ENCODE measurements at regions not wholly inside any gene's neighbourhood (a gene's known extent, or its start where the extent isn't known, plus 50 kb on each side); places are given as distances from the start of the nearest gene placed in this dataset.

DNA sequence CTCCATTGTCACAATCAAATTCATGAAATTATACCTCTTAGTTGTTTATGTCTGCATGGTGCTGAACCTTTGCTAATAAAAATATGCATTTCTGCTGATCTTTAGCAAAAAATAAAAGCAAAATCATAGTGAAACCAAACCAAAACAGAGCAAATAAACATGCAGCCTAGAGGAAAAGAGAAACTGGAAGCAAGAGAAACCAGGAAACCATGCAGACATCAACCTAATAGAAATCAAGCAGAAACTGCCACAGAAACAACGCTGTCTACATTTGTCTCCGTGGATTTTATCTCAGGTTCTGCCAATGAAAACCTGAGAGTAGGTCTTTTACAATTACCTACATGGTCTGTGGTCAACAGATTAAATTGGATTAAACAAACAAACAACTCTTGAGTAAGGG, 173.7 kb downstream of the SYT10 start:
- Histone ChIP-seq H3K4me3 (ENCODE audit: low read depth, low read length) (no peak overlapping the region), H3K36me3 (ENCODE audit: control insufficient read depth, insufficient read depth, low read length) (no peaks in the 10 kb centered on the region), H3K27me3 (ENCODE audit: control insufficient read depth, insufficient read depth, low read length) (no peaks in the 10 kb centered on the region)
- TF ChIP-seq, protein P1, sequence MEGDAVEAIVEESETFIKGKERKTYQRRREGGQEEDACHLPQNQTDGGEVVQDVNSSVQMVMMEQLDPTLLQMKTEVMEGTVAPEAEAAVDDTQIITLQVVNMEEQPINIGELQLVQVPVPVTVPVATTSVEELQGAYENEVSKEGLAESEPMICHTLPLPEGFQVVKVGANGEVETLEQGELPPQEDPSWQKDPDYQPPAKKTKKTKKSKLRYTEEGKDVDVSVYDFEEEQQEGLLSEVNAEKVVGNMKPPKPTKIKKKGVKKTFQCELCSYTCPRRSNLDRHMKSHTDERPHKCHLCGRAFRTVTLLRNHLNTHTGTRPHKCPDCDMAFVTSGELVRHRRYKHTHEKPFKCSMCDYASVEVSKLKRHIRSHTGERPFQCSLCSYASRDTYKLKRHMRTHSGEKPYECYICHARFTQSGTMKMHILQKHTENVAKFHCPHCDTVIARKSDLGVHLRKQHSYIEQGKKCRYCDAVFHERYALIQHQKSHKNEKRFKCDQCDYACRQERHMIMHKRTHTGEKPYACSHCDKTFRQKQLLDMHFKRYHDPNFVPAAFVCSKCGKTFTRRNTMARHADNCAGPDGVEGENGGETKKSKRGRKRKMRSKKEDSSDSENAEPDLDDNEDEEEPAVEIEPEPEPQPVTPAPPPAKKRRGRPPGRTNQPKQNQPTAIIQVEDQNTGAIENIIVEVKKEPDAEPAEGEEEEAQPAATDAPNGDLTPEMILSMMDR (IDR thresholded peaks at IDR 0.05; ENCODE audit: insufficient read depth, low read length, poor library complexity, severe bottlenecking), result no peak
- no peak for DNase-seq (ENCODE audit: low read depth)

DNA sequence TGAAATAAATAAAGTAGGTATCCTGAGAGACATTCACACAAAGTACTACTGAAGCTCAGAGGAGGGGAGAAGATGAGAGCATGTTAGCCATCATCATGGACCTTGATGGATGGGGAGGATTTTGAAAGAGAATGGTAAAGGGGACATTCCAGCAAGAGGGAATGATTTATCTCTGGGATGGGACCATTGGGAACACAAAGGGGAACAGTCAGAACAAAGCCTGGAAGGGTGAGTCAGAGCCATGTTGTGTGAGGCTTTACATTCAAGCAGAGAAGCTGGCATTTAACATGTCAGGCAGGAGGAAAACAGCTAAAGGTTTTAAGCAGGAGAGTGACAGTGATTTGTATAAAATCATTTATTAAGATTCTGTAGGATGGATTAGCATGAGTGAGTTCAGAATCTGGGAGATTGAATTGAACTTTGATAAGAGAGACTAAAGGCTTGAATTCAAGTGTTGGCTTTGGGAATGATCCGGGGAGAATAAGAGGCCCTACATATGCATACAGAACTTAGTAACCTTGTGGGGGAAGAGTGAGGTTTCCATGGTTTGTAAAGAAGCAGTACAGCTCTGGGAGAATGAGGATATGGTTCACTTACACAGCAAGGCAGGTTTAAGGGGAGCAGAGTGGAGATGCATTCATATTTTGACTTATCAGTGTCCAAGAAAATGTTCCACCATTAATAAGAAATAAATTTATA, 174.4 kb downstream of the SYT10 start:
- Histone ChIP-seq H3K4me3 (ENCODE audit: low read depth, low read length) (no peak overlapping the region), H3K27me3 (ENCODE audit: control insufficient read depth, insufficient read depth, low read length) (no peaks in the 10 kb centered on the region), H3K36me3 (ENCODE audit: control insufficient read depth, insufficient read depth, low read length) (no peaks in the 10 kb centered on the region)
- TF ChIP-seq, protein P1 (IDR thresholded peaks at IDR 0.05; ENCODE audit: insufficient read depth, low read length, poor library complexity, severe bottlenecking), result no peak
- no peak for DNase-seq (ENCODE audit: low read depth)

DNA sequence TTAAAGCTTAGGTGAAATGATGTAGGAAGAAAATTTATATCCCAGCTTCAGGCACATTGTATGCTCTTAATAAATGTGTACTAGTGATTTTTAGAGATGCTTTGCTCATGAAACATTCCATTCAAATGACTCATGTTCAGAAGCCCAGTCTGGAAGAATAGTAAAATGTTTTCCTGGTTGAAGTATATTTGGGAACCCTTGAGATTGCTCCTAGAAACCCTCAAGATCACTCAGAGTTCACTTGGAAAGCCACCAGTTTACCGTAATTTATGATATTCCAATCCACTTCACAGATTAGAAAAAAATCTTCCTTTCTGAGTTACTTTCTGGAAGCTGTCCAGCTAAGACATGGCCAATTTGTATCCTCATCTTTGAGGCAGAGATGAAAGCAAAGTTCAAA, 186.4 kb downstream of the SYT10 start:
- Histone ChIP-seq H3K4me3 (ENCODE audit: low read depth, low read length) (no peak overlapping the region), H3K27me3 (ENCODE audit: control insufficient read depth, insufficient read depth, low read length) (no peaks in the 10 kb centered on the region), H3K36me3 (ENCODE audit: control insufficient read depth, insufficient read depth, low read length) (no peaks in the 10 kb centered on the region)
- DNase-seq (ENCODE audit: low read depth), result no peak
- TF ChIP-seq, protein P1 (IDR thresholded peaks at IDR 0.05; ENCODE audit: insufficient read depth, low read length, poor library complexity, severe bottlenecking), result no peak

DNA sequence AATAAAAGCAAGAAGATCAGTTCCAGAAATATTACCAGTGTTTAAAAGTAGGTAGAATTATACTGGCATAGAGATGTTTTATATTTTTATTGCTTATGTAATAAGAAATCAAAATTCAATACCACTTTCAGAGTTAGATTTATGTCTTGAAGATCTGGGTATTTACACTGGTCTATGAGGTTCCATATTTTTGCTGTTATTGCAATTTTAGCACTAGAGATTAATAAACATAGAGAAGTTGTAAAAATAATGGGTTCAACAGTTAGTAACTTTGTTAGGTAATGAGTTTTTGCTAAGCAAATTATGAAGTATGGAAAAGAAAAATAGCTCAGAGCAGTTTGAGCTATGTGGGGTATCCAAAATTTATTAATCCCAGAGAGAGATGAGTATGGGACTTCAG, 188.1 kb downstream of the SYT10 start:
- H3K27me3 ChIP-seq (ENCODE audit: control insufficient read depth, insufficient read depth, low read length), result no peaks in the 10 kb centered on the region
- H3K36me3 ChIP-seq (ENCODE audit: control insufficient read depth, insufficient read depth, low read length), result no peaks in the 10 kb centered on the region
- no peak for DNase-seq (ENCODE audit: low read depth)
- H3K4me3 ChIP-seq (ENCODE audit: low read depth, low read length), result no peak overlapping the region
- TF ChIP-seq, protein P1 (IDR thresholded peaks at IDR 0.05; ENCODE audit: insufficient read depth, low read length, poor library complexity, severe bottlenecking), result no peak

DNA sequence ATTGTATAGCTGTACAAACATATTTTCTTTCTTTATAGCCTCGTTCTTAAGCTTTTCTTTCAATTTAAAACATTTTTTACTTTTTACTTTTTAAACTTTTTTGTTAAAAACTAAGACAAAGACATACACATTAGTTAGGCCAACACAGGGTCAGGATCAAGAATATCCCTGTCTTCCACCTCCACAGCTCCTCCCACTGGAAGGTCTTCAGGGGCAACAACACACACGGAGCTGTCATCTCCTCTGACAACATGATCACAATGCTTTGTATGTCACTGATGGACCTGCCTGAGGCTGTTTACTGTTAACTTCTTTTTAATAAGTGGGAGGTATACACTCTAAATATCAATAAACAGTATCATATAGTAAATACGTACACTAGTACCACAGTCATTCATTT, 191.3 kb downstream of the SYT10 start:
- no peaks in the 10 kb centered on the region for H3K36me3 ChIP-seq (ENCODE audit: control insufficient read depth, insufficient read depth, low read length)
- DNase-seq (ENCODE audit: low read depth), result no peak
- H3K4me3 ChIP-seq (ENCODE audit: low read depth, low read length), result no peak overlapping the region
- TF ChIP-seq, protein P1 (IDR thresholded peaks at IDR 0.05; ENCODE audit: insufficient read depth, low read length, poor library complexity, severe bottlenecking), result no peak
- H3K27me3 ChIP-seq (ENCODE audit: control insufficient read depth, insufficient read depth, low read length), result no peaks in the 10 kb centered on the region

DNA sequence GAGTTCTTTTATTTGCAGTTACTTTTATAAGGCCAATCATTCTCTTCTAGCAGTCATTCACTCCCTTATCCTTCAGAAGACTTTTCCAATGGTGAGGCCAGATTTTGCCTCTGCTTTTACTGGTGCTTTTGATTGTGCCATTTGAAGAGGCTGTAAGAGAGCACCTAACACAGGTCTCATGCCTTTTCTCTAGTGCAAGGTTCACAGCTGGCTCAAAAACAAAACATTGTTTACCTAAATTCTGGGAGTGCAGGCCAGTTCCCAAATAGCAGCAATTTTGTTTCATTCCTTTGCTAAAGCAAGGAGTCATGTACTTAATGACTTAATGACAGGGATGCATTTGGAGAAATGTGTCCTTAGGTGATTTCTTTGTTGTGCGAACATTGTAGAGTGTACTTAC, 192.0 kb downstream of the SYT10 start:
- H3K36me3 ChIP-seq (ENCODE audit: control insufficient read depth, insufficient read depth, low read length), result no peaks in the 10 kb centered on the region
- H3K4me3 ChIP-seq (ENCODE audit: low read depth, low read length), result no peak overlapping the region
- TF ChIP-seq, protein P1 (IDR thresholded peaks at IDR 0.05; ENCODE audit: insufficient read depth, low read length, poor library complexity, severe bottlenecking), result no peak
- no peak for DNase-seq (ENCODE audit: low read depth)
- H3K27me3 ChIP-seq (ENCODE audit: control insufficient read depth, insufficient read depth, low read length), result no peaks in the 10 kb centered on the region

All from kidney epithelial cell (primary cell).